ENCODE measurements at regions not wholly inside any gene's neighbourhood (a gene's known extent, or its start where the extent isn't known, plus 50 kb on each side); places are given as distances from the start of the nearest gene placed in this dataset.
"Not testable (repeated sequence)": the region's sequence is repeated elsewhere in the genome, so short reads cannot be mapped to it uniquely, and the experiment has no call there.

DNA sequence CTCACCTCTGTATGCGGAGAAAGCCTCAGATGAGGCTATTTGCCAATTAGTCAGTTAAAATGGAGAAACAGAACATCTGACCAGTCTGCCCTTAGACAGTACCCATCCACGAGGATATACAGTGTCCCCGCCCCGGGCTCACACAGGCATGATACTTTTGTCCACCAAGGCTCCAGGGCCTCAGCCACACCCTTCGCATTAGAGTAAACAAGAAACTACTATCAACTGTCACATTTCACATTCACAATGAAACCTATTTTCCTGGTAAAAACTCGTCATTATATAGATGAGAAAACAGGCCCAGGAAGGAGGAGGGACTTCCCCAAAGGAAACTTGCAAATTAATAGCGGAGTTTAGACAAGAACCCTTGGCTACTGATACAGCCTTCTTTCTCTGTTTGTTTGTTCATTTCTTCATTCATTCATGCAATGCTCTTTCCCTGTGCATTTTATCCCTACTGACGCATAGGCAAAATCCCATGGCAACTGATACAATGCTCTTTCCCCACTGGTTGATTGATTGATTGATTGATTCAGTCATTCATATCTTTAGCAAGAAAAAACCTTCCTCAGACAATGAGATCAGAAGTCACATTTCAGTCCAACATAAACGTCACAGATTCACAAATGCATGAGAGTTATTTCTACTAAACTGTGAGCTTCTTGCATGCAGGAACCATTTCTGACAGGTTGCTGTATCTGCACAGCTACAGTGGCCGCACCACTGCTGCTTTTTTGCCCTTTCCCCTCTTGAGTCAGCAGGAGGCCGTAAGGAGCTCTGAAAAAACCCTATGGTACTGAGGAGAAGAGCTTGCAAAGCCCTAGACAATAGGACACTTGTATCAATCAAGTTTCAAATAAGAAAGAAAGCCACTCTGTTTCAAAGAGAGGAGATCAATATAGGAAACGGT is 777.1 kb downstream of the RNF144A start:
- TF ChIP-seq HOXB5 (CRISPR knock-in tag; IDR thresholded peaks at IDR 0.05), result no peak
- no peak for TF ChIP-seq CBX8 (IDR thresholded peaks at IDR 0.05)
- TF ChIP-seq EP300 (IDR thresholded peaks at IDR 0.05), result no peak
- no peak for TF ChIP-seq MAZ (IDR thresholded peaks at IDR 0.05; ENCODE audit: borderline replicate concordance, low read depth, low read length)
- TF ChIP-seq GATA3 (IDR thresholded peaks at IDR 0.05; ENCODE audit: borderline replicate concordance), result no peak
- no peak for TF ChIP-seq RFX5 (IDR thresholded peaks at IDR 0.05)
- TF ChIP-seq HOXB13 (CRISPR knock-in tag; IDR thresholded peaks at IDR 0.05; ENCODE audit: low read depth), result no peak
- Histone ChIP-seq H3K9me3 (no peaks in the 10 kb centered on the region), H3K4me2 (no peak overlapping the region), H3K4me3 (no peak overlapping the region), H3K27ac (no peak overlapping the region), H3K4me1 (peaks cover 3% of the 10 kb centered on the region; the same call in 1 of the 3 replicates)
- 47% methylated on average over 12 of the region's 12 CpGs for WGBS (ENCODE audit: missing lambda C conversion rate)
- ChIA-PET CTCF (no interaction called here), POLR2A (no interaction called here)
- FAIRE-seq (no peak), ATAC-seq (no peak), DNase-seq (ENCODE audit: low read depth in 1 of 2, low spot score in 1 of 2) (no peak)

DNA sequence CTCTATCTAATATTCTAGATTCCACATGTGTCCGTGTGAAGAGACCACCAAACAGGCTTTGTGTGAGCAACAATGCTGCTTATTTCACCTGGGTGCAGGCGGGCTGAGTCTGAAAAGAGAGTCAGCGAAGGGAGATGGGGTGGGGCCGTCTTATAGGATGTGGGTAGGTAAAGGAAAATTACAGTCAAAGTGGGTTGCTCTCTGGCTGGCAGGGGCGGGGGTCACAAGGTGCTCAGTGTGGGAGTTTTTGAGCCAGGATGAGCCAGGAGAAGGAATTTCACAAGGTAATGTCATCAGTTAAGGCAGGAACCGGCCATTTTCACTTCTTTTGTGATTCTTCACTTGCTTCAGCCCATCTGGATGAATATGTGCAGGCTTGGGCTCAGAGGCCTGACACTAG is 779.3 kb downstream of the RNF144A start:
- DNase-seq (ENCODE audit: low read depth in 1 of 2, low spot score in 1 of 2); FAIRE-seq; ATAC-seq; H3K4me1 ChIP-seq; H3K27ac ChIP-seq; H3K9me3 ChIP-seq; H3K4me3 ChIP-seq; CTCF ChIA-PET; POLR2A ChIA-PET; H3K4me2 ChIP-seq: not testable (repeated sequence)
- 32% methylated on average over 6 of the region's 6 CpGs for WGBS (ENCODE audit: missing lambda C conversion rate)

DNA sequence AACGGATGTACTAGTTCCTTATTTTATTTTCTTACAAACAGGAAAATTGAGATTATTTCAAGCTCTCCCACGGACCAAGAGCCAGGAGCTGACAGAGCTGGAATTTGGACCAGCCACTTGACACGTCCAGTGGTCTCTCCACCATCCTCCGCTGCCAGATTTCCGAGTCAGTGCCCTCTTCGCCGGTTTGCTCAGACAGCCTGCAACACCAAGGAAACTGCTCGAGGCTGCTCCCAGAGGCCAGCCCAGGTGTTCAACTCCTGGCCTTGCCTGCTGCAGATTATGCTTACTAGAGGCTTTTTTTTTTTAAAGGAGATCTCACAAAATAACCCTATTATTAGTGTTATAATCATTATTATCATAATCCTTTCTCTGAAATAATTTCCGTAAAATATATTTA is 779.8 kb downstream of the RNF144A start:
- FAIRE-seq, result no peak
- Histone ChIP-seq H3K4me1 (peaks cover 3% of the 10 kb centered on the region; the same call in 1 of the 3 replicates), H3K4me3 (no peak overlapping the region), H3K4me2 (no peak overlapping the region), H3K9me3 (no peaks in the 10 kb centered on the region), H3K27ac (no peak overlapping the region)
- TF ChIP-seq, protein P1, sequence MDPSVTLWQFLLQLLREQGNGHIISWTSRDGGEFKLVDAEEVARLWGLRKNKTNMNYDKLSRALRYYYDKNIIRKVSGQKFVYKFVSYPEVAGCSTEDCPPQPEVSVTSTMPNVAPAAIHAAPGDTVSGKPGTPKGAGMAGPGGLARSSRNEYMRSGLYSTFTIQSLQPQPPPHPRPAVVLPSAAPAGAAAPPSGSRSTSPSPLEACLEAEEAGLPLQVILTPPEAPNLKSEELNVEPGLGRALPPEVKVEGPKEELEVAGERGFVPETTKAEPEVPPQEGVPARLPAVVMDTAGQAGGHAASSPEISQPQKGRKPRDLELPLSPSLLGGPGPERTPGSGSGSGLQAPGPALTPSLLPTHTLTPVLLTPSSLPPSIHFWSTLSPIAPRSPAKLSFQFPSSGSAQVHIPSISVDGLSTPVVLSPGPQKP (IDR thresholded peaks at IDR 0.05; ENCODE audit: low read depth, low read length), result no peak
- no peak for TF ChIP-seq CEBPB (IDR thresholded peaks at IDR 0.05)
- TF ChIP-seq ZFP36 (IDR thresholded peaks at IDR 0.05; ENCODE audit: borderline replicate concordance, partially characterized antibody), result no peak
- TF ChIP-seq RARB (CRISPR knock-in tag; IDR thresholded peaks at IDR 0.05), result no peak
- no peak for TF ChIP-seq NR3C1 (IDR thresholded peaks at IDR 0.05)
- TF ChIP-seq ZSCAN20 (CRISPR knock-in tag; IDR thresholded peaks at IDR 0.05), result no peak
- TF ChIP-seq EHMT2 (IDR thresholded peaks at IDR 0.05; ENCODE audit: low read depth), result no peak
- no peak for TF ChIP-seq MAFK (IDR thresholded peaks at IDR 0.05; ENCODE audit: partially characterized antibody)
- TF ChIP-seq MYC (IDR thresholded peaks at IDR 0.05; ENCODE audit: borderline replicate concordance, low read length), result no peak
- TF ChIP-seq, protein P2, sequence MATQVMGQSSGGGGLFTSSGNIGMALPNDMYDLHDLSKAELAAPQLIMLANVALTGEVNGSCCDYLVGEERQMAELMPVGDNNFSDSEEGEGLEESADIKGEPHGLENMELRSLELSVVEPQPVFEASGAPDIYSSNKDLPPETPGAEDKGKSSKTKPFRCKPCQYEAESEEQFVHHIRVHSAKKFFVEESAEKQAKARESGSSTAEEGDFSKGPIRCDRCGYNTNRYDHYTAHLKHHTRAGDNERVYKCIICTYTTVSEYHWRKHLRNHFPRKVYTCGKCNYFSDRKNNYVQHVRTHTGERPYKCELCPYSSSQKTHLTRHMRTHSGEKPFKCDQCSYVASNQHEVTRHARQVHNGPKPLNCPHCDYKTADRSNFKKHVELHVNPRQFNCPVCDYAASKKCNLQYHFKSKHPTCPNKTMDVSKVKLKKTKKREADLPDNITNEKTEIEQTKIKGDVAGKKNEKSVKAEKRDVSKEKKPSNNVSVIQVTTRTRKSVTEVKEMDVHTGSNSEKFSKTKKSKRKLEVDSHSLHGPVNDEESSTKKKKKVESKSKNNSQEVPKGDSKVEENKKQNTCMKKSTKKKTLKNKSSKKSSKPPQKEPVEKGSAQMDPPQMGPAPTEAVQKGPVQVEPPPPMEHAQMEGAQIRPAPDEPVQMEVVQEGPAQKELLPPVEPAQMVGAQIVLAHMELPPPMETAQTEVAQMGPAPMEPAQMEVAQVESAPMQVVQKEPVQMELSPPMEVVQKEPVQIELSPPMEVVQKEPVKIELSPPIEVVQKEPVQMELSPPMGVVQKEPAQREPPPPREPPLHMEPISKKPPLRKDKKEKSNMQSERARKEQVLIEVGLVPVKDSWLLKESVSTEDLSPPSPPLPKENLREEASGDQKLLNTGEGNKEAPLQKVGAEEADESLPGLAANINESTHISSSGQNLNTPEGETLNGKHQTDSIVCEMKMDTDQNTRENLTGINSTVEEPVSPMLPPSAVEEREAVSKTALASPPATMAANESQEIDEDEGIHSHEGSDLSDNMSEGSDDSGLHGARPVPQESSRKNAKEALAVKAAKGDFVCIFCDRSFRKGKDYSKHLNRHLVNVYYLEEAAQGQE (IDR thresholded peaks at IDR 0.05), result no peak
- TF ChIP-seq CHD2 (IDR thresholded peaks at IDR 0.05; ENCODE audit: low read length, partially characterized antibody), result no peak
- TF ChIP-seq, protein P3, sequence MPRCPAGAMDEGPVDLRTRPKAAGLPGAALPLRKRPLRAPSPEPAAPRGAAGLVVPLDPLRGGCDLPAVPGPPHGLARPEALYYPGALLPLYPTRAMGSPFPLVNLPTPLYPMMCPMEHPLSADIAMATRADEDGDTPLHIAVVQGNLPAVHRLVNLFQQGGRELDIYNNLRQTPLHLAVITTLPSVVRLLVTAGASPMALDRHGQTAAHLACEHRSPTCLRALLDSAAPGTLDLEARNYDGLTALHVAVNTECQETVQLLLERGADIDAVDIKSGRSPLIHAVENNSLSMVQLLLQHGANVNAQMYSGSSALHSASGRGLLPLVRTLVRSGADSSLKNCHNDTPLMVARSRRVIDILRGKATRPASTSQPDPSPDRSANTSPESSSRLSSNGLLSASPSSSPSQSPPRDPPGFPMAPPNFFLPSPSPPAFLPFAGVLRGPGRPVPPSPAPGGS (IDR thresholded peaks at IDR 0.05), result no peak
- peak in 1 of 2 experiments; percentile 68; a peak in 3 of 6 replicates for ATAC-seq
- ChIA-PET POLR2A (no interaction called here), CTCF (no interaction called here)
- no peak for DNase-seq (ENCODE audit: low read depth in 1 of 2, low spot score in 1 of 2)
- 57% methylated on average over 9 of the region's 9 CpGs for WGBS (ENCODE audit: missing lambda C conversion rate)
